Astrocyte (in vitro differentiated cells and primary cell): ENCODE measurements at regions not wholly inside any gene's neighbourhood (a gene's known extent, or its start where the extent isn't known, plus 50 kb on each side); places are given as distances from the start of the nearest gene placed in this dataset.

ENCODE experiments used
- DNase-seq: peaks from one replicate; pipeline ENCODE4 v3.0.0-alpha.2; 2010; ENCODE audit warnings: low read depth
- FAIRE-seq: peaks from 2 replicates; lab custom pipeline; 2011; peaks lifted over from hg19 to GRCh38; lab: Jason Lieb, UNC
- H2AFZ ChIP-seq: 2 replicates; pipeline ENCODE4 v1.6.0; 2012; ENCODE audit warnings: low read depth, low read length, inconsistent platforms
- H3K27ac ChIP-seq: 2 replicates; pipeline ENCODE4 v1.5.1; 2011; ENCODE audit warnings: low read depth, low read length, inconsistent platforms
- H3K27me3 ChIP-seq: 2 replicates; pipeline ENCODE4 v1.6.0; 2011; ENCODE audit warnings: low read length, inconsistent platforms; ENCODE audit not compliant: insufficient read depth
- H3K36me3 ChIP-seq: 2 replicates; pipeline ENCODE4 v1.5.1; 2011; ENCODE audit warnings: low read length, inconsistent platforms; ENCODE audit not compliant: insufficient read depth
- H3K4me1 ChIP-seq: 2 replicates; pipeline ENCODE4 v1.5.1; 2011; ENCODE audit warnings: low read length, inconsistent platforms; ENCODE audit not compliant: insufficient read depth
- H3K4me2 ChIP-seq: 2 replicates; pipeline ENCODE4 v1.6.0; 2012; ENCODE audit warnings: low read length, inconsistent platforms
- H3K4me3 ChIP-seq: 2 replicates; pipeline ENCODE4 v1.5.1; 2011; ENCODE audit warnings: low read depth, mild to moderate bottlenecking, low read length, inconsistent platforms; ENCODE audit not compliant: insufficient read depth
- H3K79me2 ChIP-seq: 2 replicates; pipeline ENCODE4 v1.6.0; 2012; ENCODE audit warnings: mild to moderate bottlenecking, low read length, inconsistent platforms; ENCODE audit not compliant: insufficient read depth
- H3K9ac ChIP-seq: 2 replicates; pipeline ENCODE4 v1.6.0; 2012; ENCODE audit warnings: mild to moderate bottlenecking, low read length, inconsistent platforms
- H3K9me3 ChIP-seq: 2 replicates; pipeline ENCODE4 v1.5.1; 2012; ENCODE audit warnings: low read depth, mild to moderate bottlenecking, low read length, inconsistent platforms; ENCODE audit not compliant: insufficient read depth
- H4K20me1 ChIP-seq: 2 replicates; pipeline ENCODE4 v1.6.0; 2012; ENCODE audit warnings: low read length, inconsistent platforms; ENCODE audit not compliant: insufficient read depth
- H3K27ac Mint-ChIP-seq: one replicate; pipeline ENCODE4 v1.8.0; 2021; ENCODE audit warnings: mild to moderate bottlenecking, mixed read lengths; ENCODE audit not compliant: unreplicated experiment
- H3K27me3 Mint-ChIP-seq: one replicate; pipeline ENCODE4 v1.8.0; 2021; ENCODE audit warnings: low read depth, mixed read lengths; ENCODE audit not compliant: unreplicated experiment
- H3K36me3 Mint-ChIP-seq: one replicate; pipeline ENCODE4 v1.8.0; 2021; ENCODE audit warnings: low read depth, mixed read lengths; ENCODE audit not compliant: unreplicated experiment
- H3K4me1 Mint-ChIP-seq: one replicate; pipeline ENCODE4 v1.8.0; 2021; ENCODE audit warnings: low read depth, mixed read lengths; ENCODE audit not compliant: unreplicated experiment
- H3K4me3 Mint-ChIP-seq: one replicate; pipeline ENCODE4 v1.8.0; 2021; ENCODE audit warnings: mild to moderate bottlenecking, moderate library complexity, mixed read lengths; ENCODE audit not compliant: unreplicated experiment
- H3K9me3 Mint-ChIP-seq: one replicate; pipeline ENCODE4 v1.8.0; 2021; ENCODE audit warnings: mild to moderate bottlenecking, mixed read lengths; ENCODE audit not compliant: unreplicated experiment
- CTCF ChIP-seq: IDR thresholded peaks from 2 replicates; pipeline ENCODE4 v1.5.1; 2011; ENCODE audit warnings: low read depth, mild to moderate bottlenecking, inconsistent platforms, low read length, moderate library complexity; ENCODE audit not compliant: insufficient read depth
- EZH2 ChIP-seq: IDR thresholded peaks from 2 replicates; pipeline ENCODE4 v1.6.1; 2012; ENCODE audit warnings: mild to moderate bottlenecking, low read length, inconsistent platforms; ENCODE audit not compliant: insufficient read depth

GRCh38 chr2:8229546-8229986 is 452.3 kb upstream of the ID2 start:
- Mint-ChIP-seq H3K4me3 (no peak overlapping the region), H3K36me3 (no peaks in the 10 kb centered on the region), H3K9me3 (peaks cover 3% of the 10 kb centered on the region), H3K27me3 (peaks cover 14% of the 10 kb centered on the region), H3K4me1 (peaks cover 2% of the 10 kb centered on the region), H3K27ac (peak overlapping the region; percentile 53)
- no peak for TF ChIP-seq CTCF
- TF ChIP-seq EZH2: no peak
- H3K27me3 ChIP-seq: no peaks in the 10 kb centered on the region
- peak overlapping the region; percentile 65 for H2AFZ ChIP-seq
- no peaks in the 10 kb centered on the region for H3K36me3 ChIP-seq
- H3K4me3 ChIP-seq: no peak overlapping the region
- no peaks in the 10 kb centered on the region for H3K79me2 ChIP-seq
- no peak overlapping the region for H3K9ac ChIP-seq
- no peaks in the 10 kb centered on the region for H3K4me1 ChIP-seq
- no peaks in the 10 kb centered on the region for H4K20me1 ChIP-seq
- no peak overlapping the region for H3K27ac ChIP-seq
- peak; percentile 77 for DNase-seq
- no peak for FAIRE-seq
- peak overlapping the region; percentile 44 for H3K4me2 ChIP-seq
- no peaks in the 10 kb centered on the region for H3K9me3 ChIP-seq

GRCh38 chr2:8230466-8230865 is 451.4 kb upstream of the ID2 start:
- no peak overlapping the region for H2AFZ ChIP-seq
- no peak overlapping the region for H3K4me3 ChIP-seq
- no peak overlapping the region for H3K9ac ChIP-seq
- FAIRE-seq: no peak
- TF ChIP-seq EZH2: no peak
- no peak for TF ChIP-seq CTCF
- no peak overlapping the region for H3K4me3 Mint-ChIP-seq
- H3K36me3 Mint-ChIP-seq: no peaks in the 10 kb centered on the region
- H3K79me2 ChIP-seq: no peaks in the 10 kb centered on the region
- H3K9me3 Mint-ChIP-seq: peaks cover 3% of the 10 kb centered on the region
- H3K4me2 ChIP-seq: no peak overlapping the region
- peaks cover 2% of the 10 kb centered on the region for H3K4me1 Mint-ChIP-seq
- peaks cover 19% of the 10 kb centered on the region for H3K27me3 Mint-ChIP-seq
- H3K27ac ChIP-seq: no peak overlapping the region
- H3K36me3 ChIP-seq: no peaks in the 10 kb centered on the region
- H3K27ac Mint-ChIP-seq: no peak overlapping the region
- no peaks in the 10 kb centered on the region for H3K4me1 ChIP-seq
- no peaks in the 10 kb centered on the region for H3K9me3 ChIP-seq
- H4K20me1 ChIP-seq: no peaks in the 10 kb centered on the region
- no peak for DNase-seq
- H3K27me3 ChIP-seq: no peaks in the 10 kb centered on the region

- Mint-ChIP-seq H3K4me1 (peaks cover 2% of the 10 kb centered on the region), H3K4me3 (no peak overlapping the region), H3K36me3 (no peaks in the 10 kb centered on the region), H3K9me3 (peaks cover 5% of the 10 kb centered on the region), H3K27me3 (peaks cover 29% of the 10 kb centered on the region), H3K27ac (no peak overlapping the region)
- H3K36me3 ChIP-seq: no peaks in the 10 kb centered on the region
- no peaks in the 10 kb centered on the region for H4K20me1 ChIP-seq
- no peaks in the 10 kb centered on the region for H3K27me3 ChIP-seq
- DNase-seq (no peak), FAIRE-seq (no peak)
- no peak for TF ChIP-seq CTCF
- TF ChIP-seq EZH2: no peak
- H3K9ac ChIP-seq: no peak overlapping the region
- no peak overlapping the region for H3K4me2 ChIP-seq
- H2AFZ ChIP-seq: no peak overlapping the region
- H3K9me3 ChIP-seq: no peaks in the 10 kb centered on the region
- no peaks in the 10 kb centered on the region for H3K4me1 ChIP-seq
- no peak overlapping the region for H3K27ac ChIP-seq
- no peak overlapping the region for H3K4me3 ChIP-seq
- no peaks in the 10 kb centered on the region for H3K79me2 ChIP-seq
Observed at GRCh38 chr2:8231902-8232301, 450.0 kb upstream of the ID2 start.
